ENCODE measurements at regions not wholly inside any gene's neighbourhood (a gene's known extent, or its start where the extent isn't known, plus 50 kb on each side); places are given as distances from the start of the nearest gene placed in this dataset.

GRCh38 chr15:94586099-94586498 lies 354.7 kb downstream of the MCTP2 start:
- Histone ChIP-seq H3K4me1 (ENCODE audit: insufficient read depth, low read length) (peaks cover 21% of the 10 kb centered on the region), H3K27ac (ENCODE audit: low read depth, low read length) (no peak overlapping the region), H3K27me3 (ENCODE audit: insufficient read depth, low read length) (no peaks in the 10 kb centered on the region), H3K9me3 (ENCODE audit: control insufficient read depth in 1 of 2, low read length in 2 of 2) (no peaks in the 10 kb centered on the region), H3K4me3 (ENCODE audit: low read length in 2 of 2) (no peak overlapping the region), H3K36me3 (ENCODE audit: insufficient read depth, low read length) (no peaks in the 10 kb centered on the region)
- ChIA-PET POLR2A (ENCODE audit: partially characterized antibody) (no interaction called here), CTCF (ENCODE audit: partially characterized antibody) (no interaction called here)
- peaks cover 13 to 23% of the 10 kb centered on the region in 2 donors for H3K27me3 Mint-ChIP-seq
- peaks cover 0 to 1% (median 0%) of the 10 kb centered on the region in 8 donors for H3K9me3 Mint-ChIP-seq
- intact Hi-C loops (cut with micrococcal nuclease) = no loop called here
- H3K4me3 Mint-ChIP-seq = peak overlapping the region in 1 of 8 donors; percentile 68
- H3K36me3 Mint-ChIP-seq = no peaks in the 10 kb centered on the region
- H3K27ac Mint-ChIP-seq = no peak overlapping the region
- H3K4me1 Mint-ChIP-seq = peaks cover 21 to 30% (median 26%) of the 10 kb centered on the region in 4 donors
- no peak for DNase-seq

GRCh38 chr15:94587113-94587512 lies 355.8 kb downstream of the MCTP2 start:
- Histone ChIP-seq H3K4me3 (ENCODE audit: low read length in 2 of 2) (no peak overlapping the region), H3K27ac (ENCODE audit: low read depth, low read length) (no peak overlapping the region), H3K4me1 (ENCODE audit: insufficient read depth, low read length) (peaks cover 21% of the 10 kb centered on the region), H3K9me3 (ENCODE audit: control insufficient read depth in 1 of 2, low read length in 2 of 2) (no peaks in the 10 kb centered on the region), H3K27me3 (ENCODE audit: insufficient read depth, low read length) (no peaks in the 10 kb centered on the region), H3K36me3 (ENCODE audit: insufficient read depth, low read length) (no peaks in the 10 kb centered on the region)
- CTCF ChIA-PET (ENCODE audit: partially characterized antibody) = no interaction called here
- Mint-ChIP-seq H3K4me3 (no peak overlapping the region), H3K27ac (no peak overlapping the region), H3K36me3 (no peaks in the 10 kb centered on the region), H3K9me3 (peaks cover 0 to 1% (median 0%) of the 10 kb centered on the region in 8 donors), H3K27me3 (peaks cover 7 to 17% of the 10 kb centered on the region in 2 donors), H3K4me1 (peaks cover 21 to 25% (median 24%) of the 10 kb centered on the region in 4 donors)
- DNase-seq = no peak
- POLR2A ChIA-PET (ENCODE audit: partially characterized antibody) = no interaction called here
- intact Hi-C loops (cut with micrococcal nuclease) = no loop called here

- CTCF ChIA-PET (ENCODE audit: partially characterized antibody) = no interaction called here
- peaks cover 16% of the 10 kb centered on the region for H3K4me1 ChIP-seq (ENCODE audit: insufficient read depth, low read length)
- Mint-ChIP-seq H3K27me3 (peaks cover 3 to 13% of the 10 kb centered on the region in 2 donors), H3K36me3 (no peaks in the 10 kb centered on the region), H3K9me3 (peaks cover 0 to 5% (median 0%) of the 10 kb centered on the region in 8 donors), H3K4me1 (peaks cover 17 to 20% (median 18%) of the 10 kb centered on the region in 4 donors), H3K4me3 (no peak overlapping the region), H3K27ac (no peak overlapping the region)
- H3K27ac ChIP-seq (ENCODE audit: low read depth, low read length) = no peak overlapping the region
- POLR2A ChIA-PET (ENCODE audit: partially characterized antibody) = no interaction called here
- no peak for DNase-seq
- intact Hi-C loops (cut with micrococcal nuclease) = no loop called here
- H3K9me3 ChIP-seq (ENCODE audit: control insufficient read depth in 1 of 2, low read length in 2 of 2) = no peaks in the 10 kb centered on the region
- no peaks in the 10 kb centered on the region for H3K36me3 ChIP-seq (ENCODE audit: insufficient read depth, low read length)
- H3K27me3 ChIP-seq (ENCODE audit: insufficient read depth, low read length) = no peaks in the 10 kb centered on the region
- H3K4me3 ChIP-seq (ENCODE audit: low read length in 2 of 2) = no peak overlapping the region
Observed at GRCh38 chr15:94588993-94589392, 357.6 kb downstream of the MCTP2 start.

GRCh38 chr15:94592495-94592894 lies 361.1 kb downstream of the MCTP2 start:
- H3K27ac ChIP-seq (ENCODE audit: low read depth, low read length) = no peak overlapping the region
- H3K27me3 ChIP-seq (ENCODE audit: insufficient read depth, low read length) = no peaks in the 10 kb centered on the region
- Mint-ChIP-seq H3K4me1 (no peaks in the 10 kb centered on the region), H3K9me3 (peaks cover 0 to 5% (median 0%) of the 10 kb centered on the region in 8 donors), H3K36me3 (no peaks in the 10 kb centered on the region), H3K4me3 (no peak overlapping the region), H3K27ac (no peak overlapping the region), H3K27me3 (peaks cover 6 to 13% of the 10 kb centered on the region in 2 donors)
- DNase-seq = no peak
- ChIA-PET POLR2A (ENCODE audit: partially characterized antibody) (no interaction called here), CTCF (ENCODE audit: partially characterized antibody) (no interaction called here)
- H3K36me3 ChIP-seq (ENCODE audit: insufficient read depth, low read length) = no peaks in the 10 kb centered on the region
- no peak overlapping the region for H3K4me3 ChIP-seq (ENCODE audit: low read length in 2 of 2)
- intact Hi-C loops (cut with micrococcal nuclease) = no loop called here
- no peaks in the 10 kb centered on the region for H3K9me3 ChIP-seq (ENCODE audit: control insufficient read depth in 1 of 2, low read length in 2 of 2)
- H3K4me1 ChIP-seq (ENCODE audit: insufficient read depth, low read length) = no peaks in the 10 kb centered on the region

GRCh38 chr15:94596707-94597106 lies 365.3 kb downstream of the MCTP2 start:
- Mint-ChIP-seq H3K36me3 (no peaks in the 10 kb centered on the region), H3K27me3 (peaks cover 7 to 19% of the 10 kb centered on the region in 2 donors)
- POLR2A ChIA-PET (ENCODE audit: partially characterized antibody) = no interaction called here

GRCh38 chr15:94600505-94600904 lies 369.1 kb downstream of the MCTP2 start:
- Histone ChIP-seq H3K4me3 (ENCODE audit: low read length in 2 of 2) (no peak overlapping the region), H3K36me3 (ENCODE audit: insufficient read depth, low read length) (no peaks in the 10 kb centered on the region), H3K27ac (ENCODE audit: low read depth, low read length) (no peak overlapping the region), H3K4me1 (ENCODE audit: insufficient read depth, low read length) (no peaks in the 10 kb centered on the region), H3K9me3 (ENCODE audit: control insufficient read depth in 1 of 2, low read length in 2 of 2) (no peaks in the 10 kb centered on the region), H3K27me3 (ENCODE audit: insufficient read depth, low read length) (no peaks in the 10 kb centered on the region)
- Mint-ChIP-seq H3K27ac (no peak overlapping the region), H3K9me3 (peaks cover 0 to 4% (median 0%) of the 10 kb centered on the region in 8 donors), H3K27me3 (peaks cover 9 to 10% of the 10 kb centered on the region in 2 donors), H3K4me3 (no peak overlapping the region), H3K36me3 (no peaks in the 10 kb centered on the region), H3K4me1 (no peaks in the 10 kb centered on the region)
- ChIA-PET POLR2A (ENCODE audit: partially characterized antibody) (no interaction called here), CTCF (ENCODE audit: partially characterized antibody) (no interaction called here)
- intact Hi-C loops (cut with micrococcal nuclease) = no loop called here
- DNase-seq = no peak

More at GRCh38 chr15:94596707-94597106, 365.3 kb downstream of the MCTP2 start:
- CTCF ChIA-PET (ENCODE audit: partially characterized antibody) = no interaction called here
- peaks cover 0 to 5% (median 0%) of the 10 kb centered on the region in 8 donors for H3K9me3 Mint-ChIP-seq
- H3K36me3 ChIP-seq (ENCODE audit: insufficient read depth, low read length) = no peaks in the 10 kb centered on the region
- H3K27ac ChIP-seq (ENCODE audit: low read depth, low read length) = no peak overlapping the region
- no peaks in the 10 kb centered on the region for H3K4me1 ChIP-seq (ENCODE audit: insufficient read depth, low read length)
- no peak overlapping the region for H3K4me3 ChIP-seq (ENCODE audit: low read length in 2 of 2)
- no peak overlapping the region for H3K4me3 Mint-ChIP-seq
- H3K4me1 Mint-ChIP-seq = no peaks in the 10 kb centered on the region
- H3K27me3 ChIP-seq (ENCODE audit: insufficient read depth, low read length) = no peaks in the 10 kb centered on the region
- no peak for DNase-seq
- H3K9me3 ChIP-seq (ENCODE audit: control insufficient read depth in 1 of 2, low read length in 2 of 2) = no peaks in the 10 kb centered on the region
- no peak overlapping the region for H3K27ac Mint-ChIP-seq
- intact Hi-C loops (cut with micrococcal nuclease) = no loop called here

- Histone ChIP-seq H3K4me1 (ENCODE audit: insufficient read depth, low read length) (peaks cover 8% of the 10 kb centered on the region), H3K9me3 (ENCODE audit: control insufficient read depth in 1 of 2, low read length in 2 of 2) (no peaks in the 10 kb centered on the region), H3K36me3 (ENCODE audit: insufficient read depth, low read length) (no peaks in the 10 kb centered on the region), H3K27ac (ENCODE audit: low read depth, low read length) (no peak overlapping the region), H3K4me3 (ENCODE audit: low read length in 2 of 2) (no peak overlapping the region), H3K27me3 (ENCODE audit: insufficient read depth, low read length) (no peaks in the 10 kb centered on the region)
- H3K27me3 Mint-ChIP-seq = peaks cover 7 to 12% of the 10 kb centered on the region in 2 donors
- CTCF ChIA-PET (ENCODE audit: partially characterized antibody) = no interaction called here
- H3K4me1 Mint-ChIP-seq = peaks cover 5 to 14% (median 10%) of the 10 kb centered on the region in 4 donors
- no peak overlapping the region for H3K4me3 Mint-ChIP-seq
- no peaks in the 10 kb centered on the region for H3K36me3 Mint-ChIP-seq
- H3K27ac Mint-ChIP-seq = no peak overlapping the region
- peaks cover 0 to 2% (median 0%) of the 10 kb centered on the region in 8 donors for H3K9me3 Mint-ChIP-seq
- no peak for DNase-seq
- intact Hi-C loops (cut with micrococcal nuclease) = no loop called here
- POLR2A ChIA-PET (ENCODE audit: partially characterized antibody) = no interaction called here
Observed at GRCh38 chr15:94602754-94603470, 371.6 kb downstream of the MCTP2 start.

All from CD4-positive, alpha-beta memory T cell (primary cell).